Lower leg skin (tissue), 3 donors: ENCODE measurements at regions not wholly inside any gene's neighbourhood (a gene's known extent, or its start where the extent isn't known, plus 50 kb on each side); places are given as distances from the start of the nearest gene placed in this dataset.

Experiments
- CTCF ChIP-seq, 3 donors: fragments of 450-650 bp; IDR thresholded peaks; one replicate each; pipeline ENCODE4 v1.5.1; 2016; ENCODE audit warnings: antibody characterized with exemption in 3 of 3, mild to moderate bottlenecking in 3 of 3, moderate library complexity in 2 of 3
- POLR2A ChIP-seq, 2 donors: fragments of 450-650 bp; IDR thresholded peaks; one replicate each; pipeline ENCODE4 v1.6.1; 2016 to 2017; ENCODE audit warnings: antibody characterized with exemption in 2 of 2, mild to moderate bottlenecking in 1 of 2, moderate library complexity in 1 of 2

- no peak for TF ChIP-seq CTCF (IDR thresholded peaks at IDR 0.05)
- no peak for TF ChIP-seq POLR2A (IDR thresholded peaks at IDR 0.05)
These were observed 414.5 kb upstream of the HSF2 start for GRCh38 chr6:121984956-121985355.
